ENCODE measurements at regions not wholly inside any gene's neighbourhood (a gene's known extent, or its start where the extent isn't known, plus 50 kb on each side); places are given as distances from the start of the nearest gene placed in this dataset.

DNA sequence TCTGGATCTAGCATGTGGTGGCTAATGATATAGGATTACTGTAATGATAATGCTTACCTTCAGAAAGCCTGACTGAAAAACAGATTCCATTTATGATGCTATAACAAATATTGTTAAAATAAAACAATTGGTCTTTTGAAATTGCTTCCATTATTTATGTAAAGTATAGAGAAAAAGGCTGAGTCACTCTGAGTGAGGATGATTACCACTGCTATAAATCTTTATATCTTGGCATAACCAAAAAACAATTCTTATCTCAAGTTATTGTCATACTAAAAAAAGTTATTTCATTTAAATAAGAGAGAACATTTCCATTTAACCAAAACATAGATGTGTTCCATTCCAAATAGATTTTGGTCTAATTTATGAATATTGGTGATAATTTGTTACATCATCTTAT, 53.0 kb upstream of the DST start:
- TF ChIP-seq GATA3 (IDR thresholded peaks at IDR 0.05; ENCODE audit: low read depth, low read length) = no peak
- no peak for TF ChIP-seq GATA2 (IDR thresholded peaks at IDR 0.05; ENCODE audit: low read depth, low read length)
